Chondrocyte (in vitro differentiated cells): ENCODE measurements at regions not wholly inside any gene's neighbourhood (a gene's known extent, or its start where the extent isn't known, plus 50 kb on each side); places are given as distances from the start of the nearest gene placed in this dataset.
"Not testable (repeated sequence)": the region's sequence is repeated elsewhere in the genome, so short reads cannot be mapped to it uniquely, and the experiment has no call there.

Experiments used
- DNase-seq: peaks from one replicate; pipeline ENCODE4 v3.0.0; 2021; ENCODE audit warnings: mixed read lengths, low spot score
- H3K27ac Mint-ChIP-seq: one replicate; pipeline ENCODE4 v1.8.0; 2021; ENCODE audit warnings: mild to moderate bottlenecking, moderate library complexity, mixed read lengths; ENCODE audit not compliant: unreplicated experiment
- H3K27me3 Mint-ChIP-seq: 2 replicates; pipeline ENCODE4 v1.8.0; 2021; ENCODE audit warnings: low read depth, mixed read lengths
- H3K36me3 Mint-ChIP-seq: 2 replicates; pipeline ENCODE4 v1.8.0; 2021; ENCODE audit warnings: low read depth, mixed read lengths
- H3K4me1 Mint-ChIP-seq: 2 replicates; pipeline ENCODE4 v1.8.0; 2021; ENCODE audit warnings: low read depth, mild to moderate bottlenecking, mixed read lengths
- H3K4me3 Mint-ChIP-seq: one replicate; pipeline ENCODE4 v1.8.0; 2021; ENCODE audit warnings: mild to moderate bottlenecking, moderate library complexity, mixed read lengths; ENCODE audit not compliant: unreplicated experiment
- H3K9me3 Mint-ChIP-seq: 2 replicates; pipeline ENCODE4 v1.8.0; 2021; ENCODE audit warnings: low read depth, mixed read lengths
- CTCF ChIP-seq: fragments of 200-600 bp; sonication (generic); IDR thresholded peaks from 2 replicates; pipeline ENCODE4 v1.5.0; 2021; ENCODE audit warnings: antibody characterized with exemption, mild to moderate bottlenecking, moderate library complexity

- Mint-ChIP-seq H3K27me3 (no peaks in the 10 kb centered on the region), H3K27ac (no peak overlapping the region), H3K9me3 (peaks cover 14% of the 10 kb centered on the region), H3K36me3 (peaks cover 2% of the 10 kb centered on the region), H3K4me3 (no peak overlapping the region), H3K4me1 (no peaks in the 10 kb centered on the region)
- DNase-seq, result no peak
- TF ChIP-seq CTCF, result no peak
Observed at GRCh38 chr11:33437529-33437928, 180.3 kb downstream of the HIPK3 start.

GRCh38 chr11:33435216-33435615 is 178.0 kb downstream of the HIPK3 start:
- Mint-ChIP-seq H3K4me1 (no peaks in the 10 kb centered on the region), H3K9me3 (peaks cover 15% of the 10 kb centered on the region), H3K4me3 (no peak overlapping the region), H3K36me3 (peaks cover 2% of the 10 kb centered on the region), H3K27ac (no peak overlapping the region), H3K27me3 (no peaks in the 10 kb centered on the region)
- TF ChIP-seq CTCF, result no peak
- no peak for DNase-seq

GRCh38 chr11:33434294-33434693 is 177.1 kb downstream of the HIPK3 start:
- no peak overlapping the region for H3K4me3 Mint-ChIP-seq
- no peaks in the 10 kb centered on the region for H3K27me3 Mint-ChIP-seq
- peaks cover 15% of the 10 kb centered on the region for H3K9me3 Mint-ChIP-seq
- H3K27ac Mint-ChIP-seq, result no peak overlapping the region
- peaks cover 2% of the 10 kb centered on the region for H3K36me3 Mint-ChIP-seq
- no peak for TF ChIP-seq CTCF
- H3K4me1 Mint-ChIP-seq, result no peaks in the 10 kb centered on the region
- no peak for DNase-seq

GRCh38 chr11:33428435-33428834 is 171.3 kb downstream of the HIPK3 start:
- not testable (repeated sequence) for H3K4me3 Mint-ChIP-seq, H3K4me1 Mint-ChIP-seq, H3K9me3 Mint-ChIP-seq, H3K27ac Mint-ChIP-seq, H3K36me3 Mint-ChIP-seq, DNase-seq, H3K27me3 Mint-ChIP-seq

GRCh38 chr11:33420959-33421566 is 163.9 kb downstream of the HIPK3 start:
- no peak for TF ChIP-seq CTCF
- Mint-ChIP-seq H3K4me3 (no peak overlapping the region), H3K27ac (no peak overlapping the region), H3K36me3 (no peaks in the 10 kb centered on the region), H3K27me3 (no peaks in the 10 kb centered on the region), H3K9me3 (no peaks in the 10 kb centered on the region), H3K4me1 (peaks cover 5% of the 10 kb centered on the region)
- no peak for DNase-seq

- Mint-ChIP-seq H3K4me1 (peaks cover 5% of the 10 kb centered on the region), H3K27ac (no peak overlapping the region), H3K27me3 (no peaks in the 10 kb centered on the region), H3K9me3 (no peaks in the 10 kb centered on the region), H3K4me3 (no peak overlapping the region), H3K36me3 (no peaks in the 10 kb centered on the region)
- DNase-seq, result no peak
- TF ChIP-seq CTCF, result no peak
Observed at GRCh38 chr11:33419924-33420323, 162.7 kb downstream of the HIPK3 start.
